ENCODE measurements at regions not wholly inside any gene's neighbourhood (a gene's known extent, or its start where the extent isn't known, plus 50 kb on each side); places are given as distances from the start of the nearest gene placed in this dataset.

GRCh38 chr6:62670490-62671223, 384.6 kb upstream of the KHDRBS2 start:
- DNase-seq, result no peak

GRCh38 chr6:62669831-62670230, 383.8 kb upstream of the KHDRBS2 start:
- no peak for DNase-seq

DNA sequence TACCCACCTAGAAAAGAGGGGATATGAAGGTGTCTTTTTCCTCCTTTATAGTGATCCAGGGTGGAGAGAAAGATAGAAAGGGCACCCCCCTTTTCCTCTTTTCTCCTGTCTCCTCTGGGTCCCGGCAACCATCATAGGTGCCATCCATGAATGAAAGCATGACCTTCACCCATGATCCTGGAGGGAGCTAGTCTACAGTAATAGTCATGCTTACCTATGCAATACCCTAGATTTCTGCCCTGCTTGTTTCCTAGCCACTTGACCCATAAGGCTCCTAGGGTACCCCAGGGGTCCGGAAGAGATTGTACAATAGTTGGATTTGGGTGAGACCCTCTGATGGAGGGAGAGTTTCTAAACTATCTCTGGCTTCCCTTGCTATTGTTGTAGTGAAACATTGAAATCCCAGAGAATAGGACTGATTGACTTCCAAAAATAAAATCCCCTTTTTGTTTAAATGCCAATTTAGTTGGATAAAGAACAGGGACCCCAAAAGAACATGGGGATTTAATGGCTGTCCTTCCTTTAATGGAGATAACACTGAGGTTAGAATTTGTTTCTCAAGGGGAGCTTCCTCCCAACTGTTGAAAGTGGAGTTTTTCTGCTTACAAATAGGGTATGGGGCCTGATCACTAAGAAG, 366.8 kb upstream of the KHDRBS2 start:
- no peak for DNase-seq

- no peak for DNase-seq
Measured at GRCh38 chr6:62645274-62645673, 359.2 kb upstream of the KHDRBS2 start.

- no peak for DNase-seq
Measured at GRCh38 chr6:62640749-62641148, 354.7 kb upstream of the KHDRBS2 start.

DNA sequence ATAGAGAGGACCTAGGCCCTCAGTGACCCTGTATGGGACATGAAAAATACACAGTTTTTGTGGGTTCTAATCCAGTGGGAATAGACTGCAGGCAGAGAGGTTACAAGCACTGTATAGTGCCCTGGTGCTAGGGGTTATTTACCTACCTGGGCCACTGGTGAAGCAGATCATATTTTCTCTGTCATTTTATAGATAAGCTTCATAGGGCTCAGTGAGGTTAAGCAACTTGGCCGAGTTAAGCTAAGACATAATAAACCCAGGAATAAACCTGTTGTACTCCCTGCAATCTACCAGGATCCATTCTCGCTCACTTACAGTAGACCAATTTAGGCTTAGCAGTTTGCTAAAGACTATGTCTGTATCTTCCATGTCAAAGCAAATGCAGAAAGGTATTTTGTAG, 340.6 kb upstream of the KHDRBS2 start:
- DNase-seq, result no peak

DNA sequence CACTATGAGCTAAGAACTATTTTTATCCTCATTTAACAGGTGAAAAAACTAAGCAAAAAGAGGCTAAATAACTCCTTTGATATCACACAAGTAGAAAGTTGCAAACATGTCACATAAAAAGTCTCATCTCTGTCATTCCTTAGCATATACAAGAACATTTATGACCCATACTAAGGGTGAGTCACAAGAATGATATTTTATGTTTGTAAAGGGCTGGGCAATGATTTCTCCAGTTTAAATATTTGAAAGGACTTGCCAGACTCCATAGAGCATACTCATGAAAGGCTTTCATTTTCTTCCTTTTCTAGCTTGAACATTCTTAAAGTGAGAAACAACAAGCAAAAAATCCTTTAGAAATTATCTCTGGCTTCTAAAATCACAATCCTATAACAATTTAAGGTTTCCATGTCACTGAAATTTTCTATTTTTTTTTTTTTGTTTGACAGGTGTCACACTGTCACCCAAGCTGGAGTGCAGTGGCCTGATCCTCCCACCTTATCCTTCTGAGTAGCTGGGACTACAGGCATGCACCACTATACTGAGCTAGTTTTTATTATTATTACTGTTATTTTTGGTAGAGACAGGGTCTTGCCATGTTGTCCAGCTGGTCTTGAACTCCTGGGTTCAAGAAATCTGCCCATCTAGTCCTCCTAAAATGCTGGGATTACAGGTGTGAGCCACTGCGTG, 338.0 kb upstream of the KHDRBS2 start:
- DNase-seq, result no peak

DNA sequence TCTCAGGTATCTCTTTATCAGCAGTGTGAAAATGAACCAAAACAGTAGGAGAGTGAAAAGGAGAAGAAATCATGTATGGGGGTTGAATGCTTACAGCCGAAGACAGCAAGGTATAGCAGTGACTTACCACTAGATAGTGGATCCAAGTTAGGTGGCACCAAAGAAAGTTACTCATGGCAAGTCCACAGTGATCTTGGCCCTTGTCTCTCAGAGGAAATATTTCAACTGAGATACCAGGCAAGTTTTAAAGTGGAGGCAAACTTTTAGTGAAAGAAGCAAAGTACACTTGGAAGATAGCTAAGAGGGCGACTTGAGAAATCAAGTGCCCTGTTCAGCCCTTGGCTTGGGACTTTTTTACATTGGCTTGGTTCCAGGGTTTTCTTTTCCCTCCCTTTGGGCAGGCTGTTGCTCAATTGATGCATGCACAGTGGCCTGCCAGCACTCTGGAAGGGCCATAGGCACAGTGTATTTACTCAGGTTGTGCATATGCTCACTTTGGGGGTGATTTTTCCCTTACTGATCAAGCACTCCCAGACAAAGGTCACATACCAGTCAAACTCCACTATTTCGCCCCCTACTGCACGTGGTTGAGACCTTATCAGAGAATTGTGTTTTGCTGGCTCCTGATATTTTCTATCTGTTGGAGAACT, 329.5 kb upstream of the KHDRBS2 start:
- DNase-seq, result no peak

DNA sequence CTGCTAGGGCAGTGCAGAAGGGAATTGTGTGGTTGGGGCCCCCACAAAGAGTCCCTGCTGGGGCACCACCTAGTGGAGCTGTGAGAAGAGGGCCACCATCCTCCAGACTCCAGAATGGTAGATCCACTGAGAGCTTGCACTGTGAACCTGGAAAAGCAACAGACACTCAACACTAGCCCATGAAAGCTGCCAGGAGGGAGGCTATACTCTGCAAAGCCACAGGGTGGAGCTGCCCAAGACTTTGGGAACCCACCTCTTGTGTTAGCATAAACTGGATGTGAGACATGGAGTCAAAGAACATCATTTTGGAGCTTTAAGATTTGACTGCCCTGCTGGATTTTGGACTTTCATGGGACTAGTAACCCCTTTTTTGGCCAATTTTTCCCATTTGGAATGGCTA, 328.4 kb upstream of the KHDRBS2 start:
- DNase-seq, result no peak

- no peak for DNase-seq
Measured at GRCh38 chr6:62613928-62614327, 327.9 kb upstream of the KHDRBS2 start.

DNA sequence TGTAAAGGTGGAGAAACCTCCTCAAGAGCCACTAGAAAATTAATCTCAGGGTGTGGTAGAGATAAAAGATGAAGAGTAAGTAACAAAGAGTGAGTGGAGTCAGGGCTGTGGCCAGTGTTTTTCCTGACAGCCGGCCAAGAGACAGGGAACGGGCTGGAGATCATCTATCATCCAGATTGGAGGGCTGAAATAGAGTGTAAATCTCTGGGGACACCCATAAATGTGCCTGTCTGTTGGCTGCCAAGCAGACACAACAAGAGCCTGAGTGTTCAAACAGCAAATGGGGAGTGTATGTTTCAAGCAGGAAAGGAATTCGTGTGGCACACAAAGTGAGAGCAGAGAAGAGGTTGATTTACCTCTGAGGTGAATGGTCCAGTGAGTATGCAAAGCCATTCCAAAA, 326.4 kb upstream of the KHDRBS2 start:
- no peak for DNase-seq

GRCh38 chr6:62570372-62570771, 284.3 kb upstream of the KHDRBS2 start:
- DNase-seq, result no peak

DNA sequence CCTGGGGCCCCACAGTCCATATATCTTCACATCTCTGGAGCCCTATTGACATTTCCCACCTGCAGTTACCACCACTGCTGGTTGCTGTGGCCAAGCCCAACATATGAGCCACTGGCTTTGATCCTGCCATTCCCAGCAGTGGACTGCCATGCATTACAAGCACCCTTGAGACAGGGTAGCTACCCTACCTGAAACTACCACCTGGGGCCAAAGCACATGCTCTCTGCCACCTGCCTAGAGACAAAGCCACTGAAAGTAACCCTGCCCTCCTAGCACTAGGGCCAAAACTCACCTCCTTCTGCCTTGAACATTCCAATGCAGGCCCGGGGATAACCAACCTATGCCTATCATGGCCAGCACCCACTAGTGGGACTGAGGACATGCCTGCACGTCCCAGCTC, 255.5 kb upstream of the KHDRBS2 start:
- DNase-seq, result no peak

DNA sequence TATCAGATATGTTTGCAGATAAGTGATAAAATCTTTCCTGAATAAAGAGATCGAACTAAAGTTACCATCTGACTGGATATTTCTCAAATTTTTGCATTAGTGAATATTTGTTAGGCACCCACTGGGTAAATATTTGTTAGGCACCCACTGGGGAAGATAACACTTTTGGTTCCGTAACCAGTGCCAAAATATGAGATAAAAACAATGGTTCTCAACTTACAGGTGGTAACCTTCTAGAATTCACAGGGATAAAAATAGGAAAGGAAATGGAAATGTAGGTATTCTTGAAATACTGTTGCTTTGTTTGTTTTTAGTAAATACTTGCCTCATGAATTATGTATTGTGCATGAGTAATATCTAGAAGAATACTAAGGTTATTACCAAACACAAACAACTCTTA, 245.0 kb upstream of the KHDRBS2 start:
- no peak for DNase-seq

- DNase-seq, result no peak
Measured at GRCh38 chr6:62528894-62529526, 243.0 kb upstream of the KHDRBS2 start.

DNA sequence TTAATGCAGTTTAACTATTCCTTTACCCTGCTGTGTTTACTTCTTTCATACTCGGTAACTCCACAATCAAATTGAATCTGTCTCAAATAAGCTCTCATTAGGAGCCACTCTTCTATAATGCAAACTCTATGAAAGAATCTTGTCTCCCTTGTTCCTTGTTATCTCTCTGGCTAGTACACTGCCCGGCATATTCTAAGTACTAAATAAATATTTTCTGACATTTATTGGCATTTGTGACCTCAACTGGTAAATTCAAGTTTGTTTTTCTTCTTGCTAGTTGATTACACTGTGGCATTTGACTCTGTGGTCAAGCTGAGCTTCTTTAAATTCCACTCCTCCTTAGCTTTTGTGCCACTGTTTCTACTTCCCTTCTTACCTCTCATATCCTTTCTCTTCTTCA, 237.6 kb upstream of the KHDRBS2 start:
- no peak for DNase-seq

- no peak for DNase-seq
Measured at GRCh38 chr6:62519574-62519973, 233.5 kb upstream of the KHDRBS2 start.

- no peak for DNase-seq
Measured at GRCh38 chr6:62516291-62517141, 230.5 kb upstream of the KHDRBS2 start.

DNA sequence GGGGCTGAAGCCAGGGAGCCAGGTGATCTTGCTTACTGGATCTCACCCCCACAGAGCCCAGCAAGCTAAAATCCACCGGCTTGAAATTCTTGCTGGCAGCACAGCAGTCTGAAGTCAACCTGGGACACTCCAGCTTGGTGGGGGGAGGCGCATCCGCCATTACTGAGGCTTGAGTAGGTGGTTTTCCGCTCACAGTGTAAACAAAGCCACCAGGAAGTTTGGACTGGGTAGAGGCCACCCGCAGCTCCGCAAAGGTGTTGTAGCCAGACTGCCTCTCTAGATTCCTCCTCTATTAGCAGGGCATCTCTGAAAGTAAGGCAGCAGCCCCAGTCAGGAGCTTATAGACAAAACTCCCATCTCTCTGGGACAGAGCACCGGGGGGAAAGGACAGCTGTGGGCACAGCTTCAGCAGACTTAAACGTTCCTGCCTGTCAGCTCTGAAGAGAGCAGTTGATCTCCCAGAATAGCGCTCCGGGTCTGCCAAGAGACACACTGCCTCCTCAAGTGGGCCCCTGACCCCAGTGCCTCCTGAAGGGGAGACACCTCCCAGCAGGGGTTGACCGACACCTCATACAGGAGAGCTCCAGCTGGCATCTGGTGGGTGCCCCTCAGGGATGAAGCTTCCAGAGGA, 206.3 kb upstream of the KHDRBS2 start:
- DNase-seq, result no peak

- DNase-seq, result no peak
Measured at GRCh38 chr6:62480544-62480943, 194.5 kb upstream of the KHDRBS2 start.

- no peak for DNase-seq
Measured at GRCh38 chr6:62479697-62480220, 193.7 kb upstream of the KHDRBS2 start.

- no peak for DNase-seq
Measured at GRCh38 chr6:62474793-62475192, 188.8 kb upstream of the KHDRBS2 start.

All from NCI-H1694 treated with DMSO at 0.1 percent for 48 hours (cell line).